Thyroid gland (tissue), 4 donors: ENCODE measurements at regions not wholly inside any gene's neighbourhood (a gene's known extent, or its start where the extent isn't known, plus 50 kb on each side); places are given as distances from the start of the nearest gene placed in this dataset.

Source experiments
- CTCF ChIP-seq, 6 experiments: fragments of 200-600 bp in 3 of 6; fragments of 450-650 bp in 3 of 6; sonication (generic) in 3 of 6; IDR thresholded peaks; one replicate each; pipeline ENCODE4 v1.5.1; 2016 to 2019; ENCODE audit warnings: antibody characterized with exemption in 6 of 6, mild to moderate bottlenecking in 2 of 6, inconsistent platforms in 1 of 6, moderate library complexity in 1 of 6
- POLR2A ChIP-seq, 2 donors: fragments of 450-650 bp; IDR thresholded peaks; one replicate each; pipeline ENCODE4 v1.6.1; 2017; ENCODE audit warnings: antibody characterized with exemption in 2 of 2, mild to moderate bottlenecking in 2 of 2, moderate library complexity in 1 of 2

- no peak for TF ChIP-seq CTCF (IDR thresholded peaks at IDR 0.05)
- TF ChIP-seq POLR2A (IDR thresholded peaks at IDR 0.05): no peak
Observed at GRCh38 chr15:87326269-87326668, 930.3 kb downstream of the NTRK3 start.
